SK-N-SH (cell line): ENCODE measurements at regions not wholly inside any gene's neighbourhood (a gene's known extent, or its start where the extent isn't known, plus 50 kb on each side); places are given as distances from the start of the nearest gene placed in this dataset.

Experiments
- GABPA ChIP-seq: IDR thresholded peaks from 2 replicates; pipeline ENCODE4 v1.4.0; 2012; ENCODE audit warnings: low read depth, mild to moderate bottlenecking
- RXRA ChIP-seq: IDR thresholded peaks from 2 replicates; pipeline ENCODE4 v1.4.0; 2012; ENCODE audit warnings: low read depth, mild to moderate bottlenecking, borderline replicate concordance
- SIN3A ChIP-seq: IDR thresholded peaks from 2 replicates; pipeline ENCODE4 v1.6.1; 2012; ENCODE audit warnings: low read depth, mild to moderate bottlenecking, low read length, moderate library complexity, borderline replicate concordance
- TAF1 ChIP-seq: IDR thresholded peaks from 2 replicates; pipeline ENCODE4 v1.6.1; 2012; ENCODE audit warnings: low read depth, mild to moderate bottlenecking, low read length, moderate library complexity, borderline replicate concordance

GRCh38 chr12:73599268-73599667 is 938.4 kb upstream of the ATXN7L3B start:
- no peak for TF ChIP-seq TAF1
- TF ChIP-seq GABPA: no peak
- TF ChIP-seq RXRA: no peak
- TF ChIP-seq SIN3A: no peak
